ENCODE measurements at regions not wholly inside any gene's neighbourhood (a gene's known extent, or its start where the extent isn't known, plus 50 kb on each side); places are given as distances from the start of the nearest gene placed in this dataset.

- TF ChIP-seq CTCF (IDR thresholded peaks at IDR 0.05 in 8 of 11, conservative IDR thresholded peaks at IDR 0.05 in 3 of 11): no peak
- TF ChIP-seq POLR2AphosphoS5 (IDR thresholded peaks at IDR 0.05): no peak
Observed at GRCh38 chr3:193914602-193915001, 221.3 kb upstream of the HES1 start.
